HEK293 (cell line): ENCODE measurements at regions not wholly inside any gene's neighbourhood (a gene's known extent, or its start where the extent isn't known, plus 50 kb on each side); places are given as distances from the start of the nearest gene placed in this dataset.

Experiments used
- CTCF ChIA-PET: fragments of 350-600 bp; formaldehyde crosslinking; extraction: SDS; loops from one replicate; lab custom pipeline; 2021; ENCODE audit warnings: antibody characterized with exemption; lab: Yijun Ruan, JAX
- POLR2A ChIA-PET: fragments of 300-600 bp; formaldehyde crosslinking; extraction: SDS; loops from one replicate; lab custom pipeline; 2020; ENCODE audit warnings: antibody characterized with exemption, inconsistent platforms; lab: Yijun Ruan, JAX
- H3K27ac ChIP-seq: fragments of 200-500 bp; sonication (Bioruptor generic); 2 replicates; pipeline ENCODE4 v1.5.1; 2014; ENCODE audit warnings: low read depth, low read length, control low read depth, inconsistent platforms; ENCODE audit errors: extremely low read depth
- H3K36me3 ChIP-seq, 2 experiments: fragments of 200-500 bp in 1 of 2; sonication (Bioruptor generic) in 1 of 2; 1 replicate in 1 of 2; 2 replicates in 1 of 2; pipeline ENCODE4 v1.5.1; 2014 to 2017; ENCODE audit warnings: inconsistent platforms in 2 of 2, low read length in 2 of 2; ENCODE audit not compliant: control insufficient read depth in 2 of 2, insufficient read depth in 1 of 2
- H3K4me1 ChIP-seq: fragments of 200-500 bp; sonication (Bioruptor generic); 2 replicates; pipeline ENCODE4 v1.5.1; 2014; ENCODE audit warnings: mild to moderate bottlenecking, low read length, inconsistent platforms; ENCODE audit not compliant: control insufficient read depth, insufficient read depth
- H3K4me3 ChIP-seq: 2 replicates; pipeline ENCODE4 v1.5.1; 2011; ENCODE audit warnings: low read depth, mild to moderate bottlenecking, control low read depth, low read length, moderate library complexity
- H3K9me3 ChIP-seq: fragments of 200-500 bp; sonication (Bioruptor generic); 2 replicates; pipeline ENCODE4 v1.5.1; 2014; ENCODE audit warnings: low read depth, low read length, inconsistent platforms; ENCODE audit not compliant: control insufficient read depth, insufficient read depth
- EGR2 ChIP-seq: fragments of 450-650 bp; formaldehyde crosslinking; IDR thresholded peaks from 2 replicates; pipeline ENCODE4 v1.5.1; 2016; ENCODE audit warnings: low read depth, missing biosample characterization, missing genetic modification characterization
- RBAK ChIP-seq: fragments of 450-650 bp; formaldehyde crosslinking; IDR thresholded peaks from 2 replicates; pipeline ENCODE4 v1.5.1; 2016; ENCODE audit warnings: missing biosample characterization, missing genetic modification characterization
- YY2 ChIP-seq: fragments of 450-650 bp; formaldehyde crosslinking; IDR thresholded peaks from 2 replicates; pipeline ENCODE4 v1.5.1; 2016; ENCODE audit warnings: missing biosample characterization, missing genetic modification characterization
- ZFP41 ChIP-seq: fragments of 450-650 bp; formaldehyde crosslinking; IDR thresholded peaks from 2 replicates; pipeline ENCODE4 v1.5.1; 2016; ENCODE audit warnings: missing biosample characterization, missing genetic modification characterization, borderline replicate concordance
- ZNF214 ChIP-seq: fragments of 450-650 bp; formaldehyde crosslinking; IDR thresholded peaks from 2 replicates; pipeline ENCODE4 v1.5.1; 2017; ENCODE audit warnings: missing biosample characterization, mild to moderate bottlenecking, missing genetic modification characterization, borderline replicate concordance
- ZNF391 ChIP-seq: fragments of 450-650 bp; formaldehyde crosslinking; IDR thresholded peaks from 2 replicates; pipeline ENCODE4 v1.5.1; 2016; ENCODE audit warnings: low read depth, missing biosample characterization, missing genetic modification characterization, borderline replicate concordance
- ZNF394 ChIP-seq: fragments of 450-650 bp; formaldehyde crosslinking; IDR thresholded peaks from 2 replicates; pipeline ENCODE4 v1.5.1; 2016; ENCODE audit warnings: missing biosample characterization, missing genetic modification characterization, mild to moderate bottlenecking, moderate library complexity, borderline replicate concordance
- ZNF544 ChIP-seq: fragments of 450-650 bp; formaldehyde crosslinking; IDR thresholded peaks from 2 replicates; pipeline ENCODE4 v1.5.0; 2017; ENCODE audit warnings: missing biosample characterization, missing genetic modification characterization
- ZNF549 ChIP-seq: fragments of 450-650 bp; IDR thresholded peaks from 2 replicates; pipeline ENCODE4 v1.5.1; 2018; ENCODE audit warnings: missing biosample characterization, missing genetic modification characterization, mild to moderate bottlenecking, inconsistent platforms, moderate library complexity
- ZNF639 ChIP-seq: fragments of 450-650 bp; formaldehyde crosslinking; IDR thresholded peaks from 2 replicates; pipeline ENCODE4 v1.5.1; 2016; ENCODE audit warnings: missing biosample characterization, missing genetic modification characterization
- ZNF654 ChIP-seq: fragments of 450-650 bp; formaldehyde crosslinking; IDR thresholded peaks from 2 replicates; pipeline ENCODE4 v1.5.1; 2016; ENCODE audit warnings: low read depth, missing biosample characterization, missing genetic modification characterization
- ZNF701 ChIP-seq: fragments of 450-650 bp; formaldehyde crosslinking; IDR thresholded peaks from 2 replicates; pipeline ENCODE4 v1.5.1; 2016; ENCODE audit warnings: missing biosample characterization, missing genetic modification characterization
- ZNF704 ChIP-seq: fragments of 450-650 bp; formaldehyde crosslinking; IDR thresholded peaks from 2 replicates; pipeline ENCODE4 v1.5.1; 2016; ENCODE audit warnings: missing biosample characterization, missing genetic modification characterization
- TF ChIP-seq, protein P1 (sequence below): fragments of 450-650 bp; formaldehyde crosslinking; IDR thresholded peaks from 2 replicates; pipeline ENCODE4 v1.5.1; 2016; ENCODE audit warnings: missing biosample characterization, missing genetic modification characterization
- TF ChIP-seq, protein P2 (sequence below): fragments of 450-650 bp; formaldehyde crosslinking; conservative IDR thresholded peaks from 2 replicates; pipeline ENCODE4 v1.5.1; 2016; ENCODE audit warnings: low read depth, missing biosample characterization, missing genetic modification characterization

- no peak for TF ChIP-seq ZNF214 (tag by site-specific recombination)
- TF ChIP-seq ZNF704: no peak
- TF ChIP-seq YY2 (tag by site-specific recombination): no peak
- TF ChIP-seq ZNF391 (tag by site-specific recombination): no peak
- no peak for TF ChIP-seq ZFP41
- no peak for TF ChIP-seq EGR2 (tag by site-specific recombination)
- TF ChIP-seq, protein P1, sequence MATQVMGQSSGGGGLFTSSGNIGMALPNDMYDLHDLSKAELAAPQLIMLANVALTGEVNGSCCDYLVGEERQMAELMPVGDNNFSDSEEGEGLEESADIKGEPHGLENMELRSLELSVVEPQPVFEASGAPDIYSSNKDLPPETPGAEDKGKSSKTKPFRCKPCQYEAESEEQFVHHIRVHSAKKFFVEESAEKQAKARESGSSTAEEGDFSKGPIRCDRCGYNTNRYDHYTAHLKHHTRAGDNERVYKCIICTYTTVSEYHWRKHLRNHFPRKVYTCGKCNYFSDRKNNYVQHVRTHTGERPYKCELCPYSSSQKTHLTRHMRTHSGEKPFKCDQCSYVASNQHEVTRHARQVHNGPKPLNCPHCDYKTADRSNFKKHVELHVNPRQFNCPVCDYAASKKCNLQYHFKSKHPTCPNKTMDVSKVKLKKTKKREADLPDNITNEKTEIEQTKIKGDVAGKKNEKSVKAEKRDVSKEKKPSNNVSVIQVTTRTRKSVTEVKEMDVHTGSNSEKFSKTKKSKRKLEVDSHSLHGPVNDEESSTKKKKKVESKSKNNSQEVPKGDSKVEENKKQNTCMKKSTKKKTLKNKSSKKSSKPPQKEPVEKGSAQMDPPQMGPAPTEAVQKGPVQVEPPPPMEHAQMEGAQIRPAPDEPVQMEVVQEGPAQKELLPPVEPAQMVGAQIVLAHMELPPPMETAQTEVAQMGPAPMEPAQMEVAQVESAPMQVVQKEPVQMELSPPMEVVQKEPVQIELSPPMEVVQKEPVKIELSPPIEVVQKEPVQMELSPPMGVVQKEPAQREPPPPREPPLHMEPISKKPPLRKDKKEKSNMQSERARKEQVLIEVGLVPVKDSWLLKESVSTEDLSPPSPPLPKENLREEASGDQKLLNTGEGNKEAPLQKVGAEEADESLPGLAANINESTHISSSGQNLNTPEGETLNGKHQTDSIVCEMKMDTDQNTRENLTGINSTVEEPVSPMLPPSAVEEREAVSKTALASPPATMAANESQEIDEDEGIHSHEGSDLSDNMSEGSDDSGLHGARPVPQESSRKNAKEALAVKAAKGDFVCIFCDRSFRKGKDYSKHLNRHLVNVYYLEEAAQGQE (tag by site-specific recombination): no peak
- no peak for TF ChIP-seq ZNF549
- TF ChIP-seq ZNF544 (tag by site-specific recombination): no peak
These were observed 655.0 kb downstream of the OLFM4 start (continued) for GRCh38 chr13:53683608-53684007.

DNA sequence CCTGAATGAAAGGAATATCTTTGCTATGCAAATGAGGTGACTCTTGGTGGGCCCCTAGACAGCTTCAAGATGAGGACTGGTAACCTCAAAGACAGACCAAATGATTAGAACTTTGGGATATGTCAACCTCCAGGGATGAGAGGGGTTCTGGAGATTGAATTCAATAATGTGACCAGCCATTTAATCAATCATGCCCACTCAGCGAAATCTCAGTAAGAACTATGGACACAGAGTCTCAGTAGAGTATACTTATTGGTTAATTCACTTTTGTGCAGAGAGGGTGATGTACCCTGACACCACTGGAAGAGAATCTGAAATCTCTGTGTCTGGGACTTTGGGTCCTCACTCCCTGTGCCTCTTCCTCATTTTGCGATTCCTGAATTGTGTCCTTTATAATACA, 662.8 kb downstream of the OLFM4 start:
- TF ChIP-seq ZNF654 (tag by site-specific recombination): no peak
- Histone ChIP-seq H3K9me3 (no peaks in the 10 kb centered on the region), H3K27ac (no peak overlapping the region), H3K4me1 (no peaks in the 10 kb centered on the region), H3K36me3 (no peaks in the 10 kb centered on the region), H3K4me3 (no peak overlapping the region)
- ChIA-PET POLR2A (no interaction called here), CTCF (no interaction called here)

DNA sequence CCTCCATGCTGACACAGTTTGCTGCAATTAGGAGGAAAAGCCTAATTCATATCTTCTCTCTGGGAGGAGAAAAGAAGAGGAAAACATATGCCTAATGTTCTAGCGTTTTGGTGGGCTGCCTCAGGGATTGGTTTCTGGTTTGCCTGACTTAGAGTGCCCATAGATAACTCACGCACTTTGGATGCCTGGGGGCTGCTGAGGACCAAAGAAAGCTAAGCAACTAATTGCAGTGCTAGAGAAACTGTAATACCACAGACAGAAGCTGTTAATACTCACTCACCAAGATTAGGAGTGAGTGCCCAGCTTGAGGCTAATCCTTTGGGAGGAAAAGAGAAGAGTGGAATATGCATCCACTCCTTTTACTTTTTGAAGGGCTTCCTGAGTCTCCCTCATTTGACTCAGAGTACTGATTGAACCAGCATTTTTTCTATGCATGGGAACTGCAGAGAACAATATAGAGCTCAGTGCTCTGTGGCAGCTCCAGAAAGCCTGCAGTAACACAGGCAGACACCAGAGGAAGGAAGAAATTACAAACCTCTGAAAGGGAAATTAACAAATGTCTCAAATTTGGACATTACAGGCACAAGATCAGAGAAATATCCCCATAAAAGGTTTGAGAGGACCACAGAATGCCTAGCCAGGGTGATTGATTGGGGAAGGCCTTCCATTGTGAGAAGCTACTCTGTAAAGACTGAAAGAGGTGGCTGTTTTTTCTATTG, 666.4 kb downstream of the OLFM4 start:
- CTCF ChIA-PET: interaction anchor here (0.6 kb wide), 1 partner anchor 54 kb away, joined by 3 read pairs; no protein-coding TSS in a partner anchor
- TF ChIP-seq ZNF639 (tag by site-specific recombination) (no peak), RBAK (tag by site-specific recombination) (no peak), ZNF394 (tag by site-specific recombination) (no peak), ZNF701 (no peak)
- TF ChIP-seq, protein P2, sequence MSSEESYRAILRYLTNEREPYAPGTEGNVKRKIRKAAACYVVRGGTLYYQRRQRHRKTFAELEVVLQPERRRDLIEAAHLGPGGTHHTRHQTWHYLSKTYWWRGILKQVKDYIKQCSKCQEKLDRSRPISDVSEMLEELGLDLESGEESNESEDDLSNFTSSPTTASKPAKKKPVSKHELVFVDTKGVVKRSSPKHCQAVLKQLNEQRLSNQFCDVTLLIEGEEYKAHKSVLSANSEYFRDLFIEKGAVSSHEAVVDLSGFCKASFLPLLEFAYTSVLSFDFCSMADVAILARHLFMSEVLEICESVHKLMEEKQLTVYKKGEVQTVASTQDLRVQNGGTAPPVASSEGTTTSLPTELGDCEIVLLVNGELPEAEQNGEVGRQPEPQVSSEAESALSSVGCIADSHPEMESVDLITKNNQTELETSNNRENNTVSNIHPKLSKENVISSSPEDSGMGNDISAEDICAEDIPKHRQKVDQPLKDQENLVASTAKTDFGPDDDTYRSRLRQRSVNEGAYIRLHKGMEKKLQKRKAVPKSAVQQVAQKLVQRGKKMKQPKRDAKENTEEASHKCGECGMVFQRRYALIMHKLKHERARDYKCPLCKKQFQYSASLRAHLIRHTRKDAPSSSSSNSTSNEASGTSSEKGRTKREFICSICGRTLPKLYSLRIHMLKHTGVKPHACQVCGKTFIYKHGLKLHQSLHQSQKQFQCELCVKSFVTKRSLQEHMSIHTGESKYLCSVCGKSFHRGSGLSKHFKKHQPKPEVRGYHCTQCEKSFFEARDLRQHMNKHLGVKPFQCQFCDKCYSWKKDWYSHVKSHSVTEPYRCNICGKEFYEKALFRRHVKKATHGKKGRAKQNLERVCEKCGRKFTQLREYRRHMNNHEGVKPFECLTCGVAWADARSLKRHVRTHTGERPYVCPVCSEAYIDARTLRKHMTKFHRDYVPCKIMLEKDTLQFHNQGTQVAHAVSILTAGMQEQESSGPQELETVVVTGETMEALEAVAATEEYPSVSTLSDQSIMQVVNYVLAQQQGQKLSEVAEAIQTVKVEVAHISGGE: no peak
- no peaks in the 10 kb centered on the region for H3K36me3 ChIP-seq
- H3K4me3 ChIP-seq: no peak overlapping the region
- H3K4me1 ChIP-seq: no peaks in the 10 kb centered on the region
- POLR2A ChIA-PET: no interaction called here
- H3K27ac ChIP-seq: no peak overlapping the region
- H3K9me3 ChIP-seq: no peaks in the 10 kb centered on the region
